Nephron (organoid): ENCODE measurements at regions not wholly inside any gene's neighbourhood (a gene's known extent, or its start where the extent isn't known, plus 50 kb on each side); places are given as distances from the start of the nearest gene placed in this dataset.

Experiments used
- H3K27ac Mint-ChIP-seq, 3 experiments: 2 replicates each; pipeline ENCODE4 v1.8.0; 2020; ENCODE audit warnings: mixed read lengths in 3 of 3, mild to moderate bottlenecking in 2 of 3, moderate library complexity in 1 of 3
- H3K27me3 Mint-ChIP-seq: 2 replicates; pipeline ENCODE4 v1.8.0; 2021; ENCODE audit warnings: low read depth, mild to moderate bottlenecking, moderate library complexity, mixed read lengths
- H3K36me3 Mint-ChIP-seq: 2 replicates; pipeline ENCODE4 v1.8.0; 2020; ENCODE audit warnings: low read depth, mixed read lengths
- H3K4me1 Mint-ChIP-seq: 2 replicates; pipeline ENCODE4 v1.8.0; 2020; ENCODE audit warnings: mixed read lengths
- H3K4me3 Mint-ChIP-seq, 3 experiments: 2 replicates each; pipeline ENCODE4 v1.8.0; 2020; ENCODE audit warnings: mild to moderate bottlenecking in 3 of 3, mixed read lengths in 3 of 3, moderate library complexity in 2 of 3
- H3K9me3 Mint-ChIP-seq: 2 replicates; pipeline ENCODE4 v1.8.0; 2020; ENCODE audit warnings: mixed read lengths
- CTCF ChIP-seq, 3 experiments: fragments of 200-600 bp; sonication (generic); IDR thresholded peaks; one replicate each; pipeline ENCODE4 v1.5.0; 2021; ENCODE audit warnings: antibody characterized with exemption in 3 of 3; ENCODE audit not compliant: unreplicated experiment in 3 of 3

- Mint-ChIP-seq H3K27me3 (peaks cover 15% of the 10 kb centered on the region), H3K36me3 (no peaks in the 10 kb centered on the region), H3K27ac (no peak overlapping the region), H3K4me3 (no peak overlapping the region), H3K9me3 (peaks cover 3% of the 10 kb centered on the region), H3K4me1 (peaks cover 11% of the 10 kb centered on the region)
- TF ChIP-seq CTCF (IDR thresholded peaks at IDR 0.05; ENCODE audit: unreplicated experiment in 3 of 3), result no peak
Measured at GRCh38 chr6:14848019-14848418, 397.9 kb upstream of the JARID2 start.

- Mint-ChIP-seq H3K4me1 (peaks cover 9% of the 10 kb centered on the region), H3K4me3 (no peak overlapping the region), H3K27me3 (peaks cover 11% of the 10 kb centered on the region), H3K9me3 (peaks cover 2% of the 10 kb centered on the region), H3K27ac (no peak overlapping the region), H3K36me3 (no peaks in the 10 kb centered on the region)
- no peak for TF ChIP-seq CTCF (IDR thresholded peaks at IDR 0.05; ENCODE audit: unreplicated experiment in 3 of 3)
Measured at GRCh38 chr6:14849185-14849584, 396.7 kb upstream of the JARID2 start.

GRCh38 chr6:14851281-14851680, 394.6 kb upstream of the JARID2 start:
- no peak for TF ChIP-seq CTCF (IDR thresholded peaks at IDR 0.05; ENCODE audit: unreplicated experiment in 3 of 3)
- Mint-ChIP-seq H3K9me3 (no peaks in the 10 kb centered on the region), H3K36me3 (no peaks in the 10 kb centered on the region), H3K4me3 (no peak overlapping the region), H3K27me3 (peaks cover 11% of the 10 kb centered on the region), H3K4me1 (peaks cover 6% of the 10 kb centered on the region), H3K27ac (no peak overlapping the region)

- Mint-ChIP-seq H3K27ac (no peak overlapping the region), H3K4me1 (peaks cover 6% of the 10 kb centered on the region), H3K9me3 (no peaks in the 10 kb centered on the region), H3K36me3 (no peaks in the 10 kb centered on the region), H3K4me3 (no peak overlapping the region), H3K27me3 (peaks cover 14% of the 10 kb centered on the region)
- no peak for TF ChIP-seq CTCF (IDR thresholded peaks at IDR 0.05; ENCODE audit: unreplicated experiment in 3 of 3)
Measured at GRCh38 chr6:14852375-14852774, 393.5 kb upstream of the JARID2 start.

- H3K27me3 Mint-ChIP-seq, result peaks cover 8% of the 10 kb centered on the region
- no peaks in the 10 kb centered on the region for H3K9me3 Mint-ChIP-seq
- H3K4me1 Mint-ChIP-seq, result no peaks in the 10 kb centered on the region
- no peaks in the 10 kb centered on the region for H3K36me3 Mint-ChIP-seq
- no peak overlapping the region for H3K4me3 Mint-ChIP-seq
- no peak for TF ChIP-seq CTCF (IDR thresholded peaks at IDR 0.05; ENCODE audit: unreplicated experiment in 3 of 3)
- no peak overlapping the region for H3K27ac Mint-ChIP-seq
Measured at GRCh38 chr6:14856177-14856576, 389.7 kb upstream of the JARID2 start.

- Mint-ChIP-seq H3K27me3 (peaks cover 8% of the 10 kb centered on the region), H3K27ac (no peak overlapping the region), H3K9me3 (no peaks in the 10 kb centered on the region), H3K4me1 (no peaks in the 10 kb centered on the region), H3K36me3 (no peaks in the 10 kb centered on the region), H3K4me3 (no peak overlapping the region)
- TF ChIP-seq CTCF (IDR thresholded peaks at IDR 0.05; ENCODE audit: unreplicated experiment in 3 of 3), result no peak
Measured at GRCh38 chr6:14857001-14857400, 388.9 kb upstream of the JARID2 start.
